Neural progenitor cell (in vitro differentiated cells): ENCODE measurements at regions not wholly inside any gene's neighbourhood (a gene's known extent, or its start where the extent isn't known, plus 50 kb on each side); places are given as distances from the start of the nearest gene placed in this dataset.

Experiments
- DNase-seq: peaks from one replicate; pipeline ENCODE4 v3.0.0-alpha.2; 2016; ENCODE audit warnings: low spot score
- H2AFZ ChIP-seq: fragments of 200-600 bp; sonication (generic); replicated peaks from 2 replicates; pipeline ENCODE4 v1.6.1; 2016; ENCODE audit warnings: antibody characterized with exemption
- H3F3A ChIP-seq: fragments of 200-600 bp; sonication (generic); 2 replicates; pipeline ENCODE4 v1.6.1; 2016; ENCODE audit warnings: antibody characterized with exemption, low read depth
- H3K27ac ChIP-seq: fragments of 200-600 bp; sonication (generic); 2 replicates; pipeline ENCODE4 v1.5.1; 2016; ENCODE audit warnings: mild to moderate bottlenecking
- H3K27me3 ChIP-seq: fragments of 200-600 bp; sonication (generic); 2 replicates; pipeline ENCODE4 v1.6.1; 2016; ENCODE audit warnings: mild to moderate bottlenecking, moderate library complexity
- H3K36me3 ChIP-seq: fragments of 200-600 bp; sonication (generic); 2 replicates; pipeline ENCODE4 v1.5.1; 2016
- H3K4me1 ChIP-seq: fragments of 200-600 bp; sonication (generic); 2 replicates; pipeline ENCODE4 v1.6.1; 2016; ENCODE audit warnings: mixed run types
- H3K4me2 ChIP-seq: fragments of 200-600 bp; sonication (generic); 2 replicates; pipeline ENCODE4 v1.6.1; 2016
- H3K4me3 ChIP-seq: fragments of 200-600 bp; sonication (generic); 2 replicates; pipeline ENCODE4 v1.5.1; 2016
- H3K79me2 ChIP-seq: fragments of 200-600 bp; sonication (generic); 2 replicates; pipeline ENCODE4 v1.6.1; 2016; ENCODE audit warnings: low read depth
- H3K9ac ChIP-seq: fragments of 200-600 bp; sonication (generic); 2 replicates; pipeline ENCODE4 v1.6.1; 2016
- H3K9me3 ChIP-seq: fragments of 200-600 bp; sonication (generic); 2 replicates; pipeline ENCODE4 v1.5.1; 2016; ENCODE audit warnings: low read depth
- H4K20me1 ChIP-seq: fragments of 200-600 bp; sonication (generic); 2 replicates; pipeline ENCODE4 v1.6.1; 2016; ENCODE audit warnings: low read depth
- H3K27ac Mint-ChIP-seq: 3 replicates; pipeline ENCODE4 v1.8.0; 2021; ENCODE audit warnings: mixed read lengths
- H3K27me3 Mint-ChIP-seq: 2 replicates; pipeline ENCODE4 v1.8.0; 2022; ENCODE audit warnings: low read depth, mild to moderate bottlenecking, inconsistent platforms, moderate library complexity, mixed read lengths; ENCODE audit not compliant: insufficient read depth
- H3K36me3 Mint-ChIP-seq: 3 replicates; pipeline ENCODE4 v1.8.0; 2021; ENCODE audit warnings: mixed read lengths
- H3K4me1 Mint-ChIP-seq: 3 replicates; pipeline ENCODE4 v1.8.0; 2021; ENCODE audit warnings: mixed read lengths
- H3K4me3 Mint-ChIP-seq: 3 replicates; pipeline ENCODE4 v1.8.0; 2021; ENCODE audit warnings: mild to moderate bottlenecking, moderate library complexity, mixed read lengths
- H3K9me3 Mint-ChIP-seq: 3 replicates; pipeline ENCODE4 v1.8.0; 2020; ENCODE audit warnings: mixed read lengths
- EZH2 ChIP-seq: fragments of 200-600 bp; sonication (generic); IDR thresholded peaks from 2 replicates; pipeline ENCODE4 v1.6.1; 2017; ENCODE audit warnings: antibody characterized with exemption, mild to moderate bottlenecking, moderate library complexity
- EZH2phosphoT487 ChIP-seq: fragments of 200-600 bp; sonication (generic); IDR thresholded peaks from 2 replicates; pipeline ENCODE4 v1.6.1; 2017; ENCODE audit warnings: antibody characterized with exemption
- TF ChIP-seq, protein P1 (sequence below): fragments of 200-600 bp; sonication (generic); IDR thresholded peaks from 2 replicates; pipeline ENCODE4 v1.5.1; 2017; ENCODE audit warnings: antibody characterized with exemption, mild to moderate bottlenecking

DNA sequence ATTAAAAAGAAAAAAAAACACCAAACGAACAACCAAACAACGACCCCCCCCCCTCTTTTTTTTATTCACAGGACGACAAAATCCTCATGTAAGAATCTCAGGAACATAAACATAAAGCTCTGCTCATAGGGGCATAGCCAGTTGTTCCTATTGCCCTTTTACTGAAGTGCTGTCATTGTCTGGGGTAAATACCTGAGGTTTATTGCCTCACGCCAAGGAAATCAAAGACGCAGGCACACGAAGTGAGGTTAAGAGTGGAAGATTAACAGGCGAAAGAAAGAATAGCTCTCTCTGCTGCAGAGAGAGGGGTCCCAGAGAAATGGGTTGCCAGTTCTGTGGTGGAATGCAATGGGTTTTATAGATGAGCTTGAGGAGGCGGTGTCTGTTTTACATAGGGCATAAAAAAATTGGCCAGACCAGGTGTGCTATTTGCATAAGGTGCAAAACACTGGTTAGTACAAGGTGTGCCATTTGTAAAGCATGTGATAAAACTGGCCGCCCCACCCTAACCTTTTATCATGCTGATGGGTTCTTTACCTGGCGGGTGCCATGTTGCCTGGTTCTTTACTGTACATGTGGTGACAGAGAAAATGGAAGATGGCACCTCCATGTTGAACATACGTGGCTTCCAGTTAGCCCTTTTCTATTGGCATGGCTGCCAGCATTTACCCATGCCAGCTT lies 257.6 kb upstream of the ZPLD1 start:
- Mint-ChIP-seq H3K27me3 (no peaks in the 10 kb centered on the region), H3K9me3 (no peaks in the 10 kb centered on the region), H3K36me3 (no peaks in the 10 kb centered on the region), H3K4me1 (no peaks in the 10 kb centered on the region), H3K4me3 (no peak overlapping the region), H3K27ac (no peak overlapping the region)
- H3K27ac ChIP-seq, result no peak overlapping the region
- no peaks in the 10 kb centered on the region for H4K20me1 ChIP-seq
- H2AFZ ChIP-seq, result no peak overlapping the region
- no peak for TF ChIP-seq EZH2
- TF ChIP-seq, protein P1, sequence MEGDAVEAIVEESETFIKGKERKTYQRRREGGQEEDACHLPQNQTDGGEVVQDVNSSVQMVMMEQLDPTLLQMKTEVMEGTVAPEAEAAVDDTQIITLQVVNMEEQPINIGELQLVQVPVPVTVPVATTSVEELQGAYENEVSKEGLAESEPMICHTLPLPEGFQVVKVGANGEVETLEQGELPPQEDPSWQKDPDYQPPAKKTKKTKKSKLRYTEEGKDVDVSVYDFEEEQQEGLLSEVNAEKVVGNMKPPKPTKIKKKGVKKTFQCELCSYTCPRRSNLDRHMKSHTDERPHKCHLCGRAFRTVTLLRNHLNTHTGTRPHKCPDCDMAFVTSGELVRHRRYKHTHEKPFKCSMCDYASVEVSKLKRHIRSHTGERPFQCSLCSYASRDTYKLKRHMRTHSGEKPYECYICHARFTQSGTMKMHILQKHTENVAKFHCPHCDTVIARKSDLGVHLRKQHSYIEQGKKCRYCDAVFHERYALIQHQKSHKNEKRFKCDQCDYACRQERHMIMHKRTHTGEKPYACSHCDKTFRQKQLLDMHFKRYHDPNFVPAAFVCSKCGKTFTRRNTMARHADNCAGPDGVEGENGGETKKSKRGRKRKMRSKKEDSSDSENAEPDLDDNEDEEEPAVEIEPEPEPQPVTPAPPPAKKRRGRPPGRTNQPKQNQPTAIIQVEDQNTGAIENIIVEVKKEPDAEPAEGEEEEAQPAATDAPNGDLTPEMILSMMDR, result no peak
- no peak for TF ChIP-seq EZH2phosphoT487
- DNase-seq, result no peak
- no peak overlapping the region for H3K9ac ChIP-seq
- no peaks in the 10 kb centered on the region for H3F3A ChIP-seq
- no peak overlapping the region for H3K4me3 ChIP-seq
- H3K4me1 ChIP-seq, result peaks cover 8% of the 10 kb centered on the region
- no peaks in the 10 kb centered on the region for H3K9me3 ChIP-seq
- no peaks in the 10 kb centered on the region for H3K36me3 ChIP-seq
- no peaks in the 10 kb centered on the region for H3K79me2 ChIP-seq
- no peak overlapping the region for H3K4me2 ChIP-seq
- H3K27me3 ChIP-seq, result no peaks in the 10 kb centered on the region

DNA sequence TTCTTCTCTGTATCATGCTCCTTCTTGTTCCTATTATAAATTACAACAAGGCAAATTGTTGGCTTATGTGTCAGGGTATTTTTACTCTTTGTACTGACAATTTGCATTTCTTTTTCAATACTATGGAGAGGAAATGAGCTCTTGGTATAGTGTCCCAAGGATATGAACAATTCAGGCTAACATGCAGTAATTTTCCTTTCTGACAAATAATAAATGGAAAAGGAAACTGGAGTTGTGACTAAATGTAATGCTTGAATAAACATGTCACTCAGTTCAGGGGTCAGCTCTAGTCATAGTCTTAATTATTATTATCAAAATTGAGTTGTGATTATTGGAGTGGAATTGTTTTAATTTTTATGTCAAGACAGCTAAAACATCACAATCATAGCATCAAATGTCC lies 256.0 kb upstream of the ZPLD1 start:
- no peak overlapping the region for H3K4me3 Mint-ChIP-seq
- TF ChIP-seq EZH2phosphoT487 (no peak), EZH2 (no peak)
- TF ChIP-seq, protein P1, result no peak
- H3K4me2 ChIP-seq, result no peak overlapping the region

DNA sequence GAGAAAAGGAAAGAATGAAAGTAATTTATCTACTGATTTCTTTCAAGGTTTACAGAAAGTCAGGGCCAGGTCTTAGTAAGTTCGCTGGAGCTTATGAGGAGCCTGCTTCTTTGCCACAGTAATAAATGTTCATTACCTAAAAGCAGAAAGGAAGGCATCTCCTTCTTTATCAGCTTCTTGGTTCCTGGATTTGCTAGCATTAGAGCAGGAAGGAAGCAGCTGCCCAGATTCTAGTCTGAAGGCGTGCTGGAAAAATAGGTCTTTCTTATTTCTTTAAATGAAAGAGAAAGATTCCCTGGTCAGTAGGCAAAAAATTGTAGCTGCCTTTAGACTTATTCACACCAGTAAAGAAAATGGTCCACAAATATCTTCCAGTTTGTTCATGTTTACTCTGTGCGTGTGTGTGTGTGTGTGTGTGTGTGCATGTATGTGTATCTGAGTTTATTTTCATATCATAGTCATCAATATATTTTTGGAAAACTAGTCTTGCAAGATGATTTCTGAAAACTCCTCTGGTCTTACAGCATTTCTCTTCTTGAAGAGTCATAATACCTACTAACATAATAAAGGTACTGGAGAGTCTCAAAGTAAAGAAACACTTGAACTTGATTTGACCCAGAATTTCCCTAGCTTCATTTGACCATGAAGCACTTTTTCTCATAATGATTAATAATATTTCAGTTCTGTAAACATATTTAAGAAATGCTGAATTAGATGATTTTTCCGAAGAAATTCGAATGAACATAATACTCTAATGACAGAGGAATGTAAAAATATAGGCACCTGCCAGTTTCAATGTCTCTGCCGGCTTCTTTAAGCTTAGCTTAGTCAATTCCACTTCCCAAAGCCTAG lies 255.3 kb upstream of the ZPLD1 start:
- H3K27me3 Mint-ChIP-seq, result peaks cover 6% of the 10 kb centered on the region
- H3K27ac ChIP-seq, result no peak overlapping the region
- H3K9me3 Mint-ChIP-seq, result no peaks in the 10 kb centered on the region
- no peaks in the 10 kb centered on the region for H3K79me2 ChIP-seq
- TF ChIP-seq EZH2phosphoT487 (no peak), EZH2 (no peak)
- TF ChIP-seq, protein P1, result no peak
- no peak overlapping the region for H3K4me3 Mint-ChIP-seq
- H3K27ac Mint-ChIP-seq, result no peak overlapping the region
- H3K4me1 Mint-ChIP-seq, result peaks cover 15% of the 10 kb centered on the region
- no peaks in the 10 kb centered on the region for H3K36me3 Mint-ChIP-seq
- H3K27me3 ChIP-seq, result no peaks in the 10 kb centered on the region
- H3K4me2 ChIP-seq, result no peak overlapping the region
- H3K9me3 ChIP-seq, result no peaks in the 10 kb centered on the region
- no peak overlapping the region for H3K4me3 ChIP-seq
- H3K4me1 ChIP-seq, result peaks cover 29% of the 10 kb centered on the region
- no peak overlapping the region for H2AFZ ChIP-seq
- H3F3A ChIP-seq, result peaks cover 15% of the 10 kb centered on the region
- H3K36me3 ChIP-seq, result no peaks in the 10 kb centered on the region
- DNase-seq, result no peak
- no peak overlapping the region for H3K9ac ChIP-seq
- H4K20me1 ChIP-seq, result no peaks in the 10 kb centered on the region

More for the DNA sequence above, 256.0 kb upstream of the ZPLD1 start:
- Histone ChIP-seq H3K36me3 (no peaks in the 10 kb centered on the region), H3K27me3 (no peaks in the 10 kb centered on the region), H3K9me3 (no peaks in the 10 kb centered on the region), H3K9ac (no peak overlapping the region), H3K27ac (no peak overlapping the region), H3F3A (peaks cover 10% of the 10 kb centered on the region), H2AFZ (no peak overlapping the region), H3K79me2 (no peaks in the 10 kb centered on the region), H3K4me3 (no peak overlapping the region), H3K4me1 (peaks cover 24% of the 10 kb centered on the region), H4K20me1 (no peaks in the 10 kb centered on the region)
- Mint-ChIP-seq H3K27me3 (peaks cover 3% of the 10 kb centered on the region), H3K36me3 (no peaks in the 10 kb centered on the region), H3K27ac (no peak overlapping the region), H3K9me3 (no peaks in the 10 kb centered on the region), H3K4me1 (peaks cover 9% of the 10 kb centered on the region)
- DNase-seq, result no peak
